Lung (tissue), 11 donors: ENCODE measurements at regions not wholly inside any gene's neighbourhood (a gene's known extent, or its start where the extent isn't known, plus 50 kb on each side); places are given as distances from the start of the nearest gene placed in this dataset.

Source experiments
- ATAC-seq: fragments of 200-7000 bp; cut with Tn5 transposase; one replicate; pipeline ENCODE4 v1.9.1; 2020; ENCODE audit warnings: moderate number of reproducible peaks; ENCODE audit not compliant: insufficient read depth, low FRiP score
- DNase-seq, 3 donors: peaks; one replicate each; pipeline ENCODE4 v3.0.0-alpha.2; 2013 to 2017
- H3K27ac ChIP-seq, 2 donors: one replicate each; pipeline ENCODE4 v1.5.1; 2013; ENCODE audit warnings: mild to moderate bottlenecking in 2 of 2, moderate library complexity in 2 of 2, control low read depth in 1 of 2, inconsistent platforms in 1 of 2, low read depth in 1 of 2, low read length in 1 of 2
- H3K27me3 ChIP-seq, 3 donors: one replicate each; pipeline ENCODE4 v1.5.1; 2013; ENCODE audit warnings: low read length in 2 of 3; ENCODE audit not compliant: control insufficient read depth in 3 of 3, insufficient read depth in 3 of 3
- H3K36me3 ChIP-seq, 4 donors: one replicate each; pipeline ENCODE4 v1.5.1; 2013; ENCODE audit warnings: low read length in 4 of 4, mild to moderate bottlenecking in 1 of 4, moderate library complexity in 1 of 4; ENCODE audit not compliant: control insufficient read depth in 4 of 4, insufficient read depth in 4 of 4
- H3K4me1 ChIP-seq, 5 donors: one replicate each; pipeline ENCODE4 v1.5.1; 2013; ENCODE audit warnings: low read length in 5 of 5, mild to moderate bottlenecking in 2 of 5, moderate library complexity in 1 of 5; ENCODE audit not compliant: control insufficient read depth in 5 of 5, insufficient read depth in 5 of 5
- H3K4me3 ChIP-seq: one replicate; pipeline ENCODE4 v1.5.1; 2013; ENCODE audit warnings: mild to moderate bottlenecking, control low read depth, moderate library complexity
- H3K9ac ChIP-seq, 2 donors: one replicate each; pipeline ENCODE4 v1.5.1; 2013; ENCODE audit warnings: low read length in 2 of 2, control low read depth in 1 of 2; ENCODE audit not compliant: insufficient read depth in 1 of 2
- H3K9me3 ChIP-seq, 4 donors: one replicate each; pipeline ENCODE4 v1.5.1; 2013; ENCODE audit warnings: low read length in 3 of 4, mild to moderate bottlenecking in 1 of 4, moderate library complexity in 1 of 4; ENCODE audit not compliant: control insufficient read depth in 4 of 4, insufficient read depth in 3 of 4
- WGBS, 2 donors: extraction: QIAGEN DNeasy Blood & Tissue Kit; methylation state at CpG; one replicate each; pipeline ENCODE4 v1.1.7; 2013; 5-methylcytosine and 5-hydroxymethylcytosine counted together
- TF ChIP-seq, protein P1 (sequence below): IDR thresholded peaks from 2 replicates; pipeline ENCODE4 v1.5.1; 2012; ENCODE audit warnings: mild to moderate bottlenecking; ENCODE audit errors: control extremely low read depth, extremely low read depth
- donor health status: control.
- donor health status: control.
- donor health status: Bipolar disorder and iron deficiency.
- donor health status: healthy.
- donor health status: DM: yes; HTN: yes; CAD: no.

DNA sequence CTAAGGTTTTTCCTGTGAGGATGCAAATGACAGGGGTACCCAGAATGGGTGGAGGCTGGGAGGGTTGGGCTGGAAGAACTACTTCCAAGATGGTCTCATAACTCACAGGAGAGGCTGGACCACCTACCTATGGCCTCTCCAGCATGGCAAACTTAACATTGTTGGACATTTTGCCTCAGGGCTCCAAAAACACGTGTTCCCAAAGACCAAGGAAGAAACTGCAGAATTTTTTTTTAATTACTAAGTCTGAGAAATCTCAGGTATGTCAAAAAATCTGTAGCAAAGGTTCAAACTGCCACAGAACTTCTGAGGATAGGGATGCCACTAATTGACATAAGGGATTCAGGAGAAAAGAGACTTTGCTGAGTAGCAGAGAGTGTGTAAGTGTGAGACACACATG lies 270.8 kb downstream of the NNT start:
- ATAC-seq (no peak), DNase-seq (no peak)
- Histone ChIP-seq H3K36me3 (no peaks in the 10 kb centered on the region), H3K4me3 (no peak overlapping the region), H3K4me1 (peaks cover 0 to 27% (median 8%) of the 10 kb centered on the region in 5 donors), H3K27me3 (no peaks in the 10 kb centered on the region), H3K9ac (no peak overlapping the region), H3K27ac (no peak overlapping the region), H3K9me3 (no peaks in the 10 kb centered on the region)
- WGBS, 2 donors, result 30 to 48% methylated on average over 1 of the region's 1 CpG
- TF ChIP-seq, protein P1, sequence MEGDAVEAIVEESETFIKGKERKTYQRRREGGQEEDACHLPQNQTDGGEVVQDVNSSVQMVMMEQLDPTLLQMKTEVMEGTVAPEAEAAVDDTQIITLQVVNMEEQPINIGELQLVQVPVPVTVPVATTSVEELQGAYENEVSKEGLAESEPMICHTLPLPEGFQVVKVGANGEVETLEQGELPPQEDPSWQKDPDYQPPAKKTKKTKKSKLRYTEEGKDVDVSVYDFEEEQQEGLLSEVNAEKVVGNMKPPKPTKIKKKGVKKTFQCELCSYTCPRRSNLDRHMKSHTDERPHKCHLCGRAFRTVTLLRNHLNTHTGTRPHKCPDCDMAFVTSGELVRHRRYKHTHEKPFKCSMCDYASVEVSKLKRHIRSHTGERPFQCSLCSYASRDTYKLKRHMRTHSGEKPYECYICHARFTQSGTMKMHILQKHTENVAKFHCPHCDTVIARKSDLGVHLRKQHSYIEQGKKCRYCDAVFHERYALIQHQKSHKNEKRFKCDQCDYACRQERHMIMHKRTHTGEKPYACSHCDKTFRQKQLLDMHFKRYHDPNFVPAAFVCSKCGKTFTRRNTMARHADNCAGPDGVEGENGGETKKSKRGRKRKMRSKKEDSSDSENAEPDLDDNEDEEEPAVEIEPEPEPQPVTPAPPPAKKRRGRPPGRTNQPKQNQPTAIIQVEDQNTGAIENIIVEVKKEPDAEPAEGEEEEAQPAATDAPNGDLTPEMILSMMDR, result no peak

DNA sequence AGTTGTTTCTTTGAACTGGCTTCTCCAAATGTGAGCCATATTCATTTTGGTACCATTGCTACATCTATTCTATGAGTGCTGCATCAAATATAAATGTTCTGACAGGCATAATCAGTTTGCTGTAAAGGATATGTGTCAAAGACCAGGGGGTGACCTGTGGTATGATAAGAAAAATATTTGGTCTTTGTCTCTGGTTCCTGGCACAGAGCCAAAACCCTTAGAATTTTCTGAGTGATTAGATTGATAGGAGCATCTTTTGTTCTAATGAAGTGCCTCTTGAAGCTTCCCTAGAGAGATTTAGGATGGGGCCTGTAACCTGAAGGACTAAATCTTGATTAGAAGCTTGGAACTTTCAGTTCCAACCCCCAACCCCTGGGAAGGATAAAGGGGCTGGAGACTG lies 256.3 kb downstream of the NNT start:
- no peak for DNase-seq
- no peak overlapping the region for H3K9ac ChIP-seq
- H3K4me1 ChIP-seq, result peaks cover 0 to 34% (median 7%) of the 10 kb centered on the region in 5 donors
- H3K4me3 ChIP-seq, result no peak overlapping the region
- TF ChIP-seq, protein P1, result no peak
- H3K36me3 ChIP-seq, result no peaks in the 10 kb centered on the region
- ATAC-seq, result no peak
- H3K9me3 ChIP-seq, result no peaks in the 10 kb centered on the region
- H3K27ac ChIP-seq, result no peak overlapping the region
- no peaks in the 10 kb centered on the region for H3K27me3 ChIP-seq

DNA sequence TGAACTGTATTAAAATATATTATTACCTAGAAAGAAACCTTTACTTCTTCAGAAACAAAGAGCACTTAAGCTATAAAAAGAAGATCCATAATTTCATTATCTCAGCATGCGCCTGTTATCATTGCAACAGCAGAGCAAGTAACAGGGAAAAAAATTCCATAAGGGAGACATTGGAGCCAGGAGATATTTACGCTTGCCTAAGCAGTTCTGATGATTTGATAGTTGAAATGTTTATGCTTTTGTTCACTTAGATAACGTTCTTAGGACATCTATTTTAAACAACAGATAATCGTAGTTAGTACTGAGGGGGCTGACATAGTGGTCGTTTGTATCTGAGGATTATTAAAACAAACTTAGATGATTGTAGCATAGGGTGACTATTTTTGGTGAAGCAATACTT lies 252.5 kb downstream of the NNT start:
- Histone ChIP-seq H3K36me3 (no peaks in the 10 kb centered on the region), H3K9ac (no peak overlapping the region), H3K27me3 (no peaks in the 10 kb centered on the region), H3K27ac (no peak overlapping the region), H3K9me3 (no peaks in the 10 kb centered on the region), H3K4me3 (no peak overlapping the region), H3K4me1 (peaks cover 0 to 50% (median 3%) of the 10 kb centered on the region in 5 donors)
- ATAC-seq (no peak), DNase-seq (peak in 2 of 3 donors; percentile 88 to 90)
- 50 to 62% methylated on average over 5 of the region's 5 CpGs for WGBS, 2 donors
- TF ChIP-seq, protein P1, result no peak

- WGBS, 2 donors, result 34 to 69% methylated on average over 1 of the region's 1 CpG
- Histone ChIP-seq H3K27me3 (no peaks in the 10 kb centered on the region), H3K4me3 (no peak overlapping the region), H3K36me3 (no peaks in the 10 kb centered on the region), H3K9me3 (no peaks in the 10 kb centered on the region), H3K4me1 (peaks cover 0 to 50% (median 3%) of the 10 kb centered on the region in 5 donors), H3K9ac (no peak overlapping the region), H3K27ac (peak overlapping the region in 1 of 2 donors; percentile 16)
- DNase-seq (peak in 2 of 3 donors; percentile 61 to 68), ATAC-seq (no peak)
- TF ChIP-seq, protein P1, result no peak
These were observed 251.8 kb downstream of the NNT start for GRCh38 chr5:43854697-43855292.
